ENCODE measurements at regions not wholly inside any gene's neighbourhood (a gene's known extent, or its start where the extent isn't known, plus 50 kb on each side); places are given as distances from the start of the nearest gene placed in this dataset.

GRCh38 chr2:220513573-220514288, 886.3 kb downstream of the SLC4A3 start:
- Histone ChIP-seq H3K9ac (ENCODE audit: low read length) (no peak overlapping the region), H3K4me2 (ENCODE audit: low read length) (no peak overlapping the region), H3K4me3 (ENCODE audit: low read length) (no peak overlapping the region), H4K20me1 (ENCODE audit: insufficient read depth) (no peaks in the 10 kb centered on the region), H3K36me3 (ENCODE audit: insufficient read depth, low read length) (no peaks in the 10 kb centered on the region), H3K9me3 (ENCODE audit: low read length) (no peaks in the 10 kb centered on the region), H2AFZ (ENCODE audit: low read depth, low read length) (no peak overlapping the region), H3K9me2 (ENCODE audit: insufficient read depth, low read length) (no peaks in the 10 kb centered on the region), H3K27ac (ENCODE audit: low read length) (no peak overlapping the region), H3K79me2 (replicated peaks; ENCODE audit: insufficient read depth, low read length) (no peaks in the 10 kb centered on the region), H3F3A (ENCODE audit: insufficient read depth, low read length, poor library complexity, severe bottlenecking) (no peaks in the 10 kb centered on the region), H3K27me3 (ENCODE audit: insufficient read depth, low read depth, low read length) (no peaks in the 10 kb centered on the region)
- TF ChIP-seq CTCF (IDR thresholded peaks at IDR 0.05; ENCODE audit: poor library complexity, severe bottlenecking) (no peak), POLR2AphosphoS5 (IDR thresholded peaks at IDR 0.05) (no peak), TAF1 (IDR thresholded peaks at IDR 0.05; ENCODE audit: low read depth) (no peak)

DNA sequence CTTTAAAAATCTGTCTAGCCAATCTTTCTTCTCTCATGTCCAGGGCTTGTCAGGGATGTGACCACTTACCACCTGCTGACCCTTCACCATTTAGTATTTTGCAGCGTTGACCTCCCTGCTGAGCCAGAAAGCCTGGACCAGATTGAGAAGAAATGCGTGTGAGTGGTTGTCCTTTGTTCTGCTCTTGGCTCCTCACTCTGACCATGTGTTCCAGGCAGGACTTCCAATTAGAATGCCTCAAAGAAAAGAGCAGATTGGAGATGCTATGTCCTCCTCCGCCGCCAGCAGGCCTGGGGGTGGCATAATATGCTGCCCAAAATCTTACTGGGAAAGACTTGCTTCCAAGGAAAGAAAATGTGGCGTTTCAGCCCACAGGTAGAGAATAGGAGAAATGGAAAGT, 894.1 kb downstream of the SLC4A3 start:
- Histone ChIP-seq H4K20me1 (ENCODE audit: insufficient read depth) (no peaks in the 10 kb centered on the region), H3K4me3 (ENCODE audit: low read length) (no peak overlapping the region), H3K79me2 (replicated peaks; ENCODE audit: insufficient read depth, low read length) (no peaks in the 10 kb centered on the region), H3K9me3 (ENCODE audit: low read length) (no peaks in the 10 kb centered on the region), H3K9ac (ENCODE audit: low read length) (no peak overlapping the region), H3K9me2 (ENCODE audit: insufficient read depth, low read length) (no peaks in the 10 kb centered on the region), H3K27me3 (ENCODE audit: insufficient read depth, low read depth, low read length) (no peaks in the 10 kb centered on the region), H3K36me3 (ENCODE audit: insufficient read depth, low read length) (no peaks in the 10 kb centered on the region), H3K27ac (ENCODE audit: low read length) (no peak overlapping the region), H3K4me2 (ENCODE audit: low read length) (no peak overlapping the region), H3F3A (ENCODE audit: insufficient read depth, low read length, poor library complexity, severe bottlenecking) (no peaks in the 10 kb centered on the region), H2AFZ (ENCODE audit: low read depth, low read length) (no peak overlapping the region)
- TF ChIP-seq MXI1 (conservative IDR thresholded peaks at IDR 0.05; ENCODE audit: poor library complexity, severe bottlenecking) = no peak
- TF ChIP-seq EP300 (conservative IDR thresholded peaks at IDR 0.05; ENCODE audit: poor library complexity, severe bottlenecking) = no peak
- TF ChIP-seq POLR2AphosphoS5 (IDR thresholded peaks at IDR 0.05) = no peak
- TF ChIP-seq RAD21 (conservative IDR thresholded peaks at IDR 0.05) = no peak
- no peak for TF ChIP-seq EZH2 (IDR thresholded peaks at IDR 0.05; ENCODE audit: borderline replicate concordance, insufficient read depth, low read length, poor library complexity, severe bottlenecking)
- TF ChIP-seq SMC3 (conservative IDR thresholded peaks at IDR 0.05; ENCODE audit: poor library complexity) = no peak
- TF ChIP-seq TAF1 (IDR thresholded peaks at IDR 0.05; ENCODE audit: low read depth) = no peak
- TF ChIP-seq CTCF (IDR thresholded peaks at IDR 0.05; ENCODE audit: poor library complexity, severe bottlenecking) = no peak
- no peak for TF ChIP-seq REST (IDR thresholded peaks at IDR 0.05; ENCODE audit: borderline replicate concordance)
